ENCODE measurements at regions not wholly inside any gene's neighbourhood (a gene's known extent, or its start where the extent isn't known, plus 50 kb on each side); places are given as distances from the start of the nearest gene placed in this dataset.

DNA sequence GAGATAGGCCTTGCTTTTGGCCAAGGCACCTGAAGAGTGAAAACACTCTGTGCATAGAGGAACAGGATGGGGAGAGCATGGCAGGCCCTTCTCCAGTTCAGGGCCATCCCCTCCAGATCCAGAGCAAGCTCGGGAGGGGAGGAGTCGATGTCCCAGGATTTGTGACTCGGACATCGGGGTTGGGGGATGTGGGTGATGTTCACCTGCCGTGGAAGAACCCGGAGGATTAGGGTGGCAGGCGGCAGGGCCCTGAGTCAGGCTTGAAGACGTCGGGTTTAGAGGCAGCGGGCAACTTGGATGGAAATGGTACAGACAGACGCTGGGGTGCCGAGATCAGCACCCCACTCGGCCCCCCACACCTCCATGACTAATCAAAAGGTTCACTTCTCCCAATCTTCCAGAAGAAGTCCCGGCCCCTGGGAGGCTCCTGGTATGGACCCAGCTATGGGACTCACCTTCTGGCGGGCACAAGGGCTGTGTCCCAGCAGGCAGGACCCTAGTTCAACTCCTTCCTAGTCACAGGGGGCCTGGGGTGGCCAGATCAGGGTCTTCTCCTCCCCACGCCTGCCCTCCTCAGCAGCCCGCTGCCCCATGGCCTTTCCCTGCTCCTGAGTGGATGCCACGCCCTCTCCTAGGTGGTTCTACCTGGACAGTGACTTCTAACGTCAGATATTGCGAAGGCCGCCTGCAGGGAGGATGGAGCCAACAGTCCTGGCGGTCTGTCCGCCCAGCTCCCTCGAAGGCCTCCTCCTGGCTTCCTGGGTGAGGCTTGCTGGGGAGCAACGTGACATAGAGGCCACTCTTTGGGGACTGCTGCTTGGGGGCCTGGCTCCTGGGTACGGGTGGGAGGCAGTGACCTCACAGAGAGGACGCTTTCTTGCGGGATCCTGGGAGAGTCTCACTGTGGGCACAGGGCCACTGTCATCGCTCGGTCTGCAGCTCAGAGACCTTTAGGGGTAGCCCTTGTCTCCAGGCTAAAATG is 792.5 kb downstream of the BRD1 start:
- no peak for ATAC-seq

DNA sequence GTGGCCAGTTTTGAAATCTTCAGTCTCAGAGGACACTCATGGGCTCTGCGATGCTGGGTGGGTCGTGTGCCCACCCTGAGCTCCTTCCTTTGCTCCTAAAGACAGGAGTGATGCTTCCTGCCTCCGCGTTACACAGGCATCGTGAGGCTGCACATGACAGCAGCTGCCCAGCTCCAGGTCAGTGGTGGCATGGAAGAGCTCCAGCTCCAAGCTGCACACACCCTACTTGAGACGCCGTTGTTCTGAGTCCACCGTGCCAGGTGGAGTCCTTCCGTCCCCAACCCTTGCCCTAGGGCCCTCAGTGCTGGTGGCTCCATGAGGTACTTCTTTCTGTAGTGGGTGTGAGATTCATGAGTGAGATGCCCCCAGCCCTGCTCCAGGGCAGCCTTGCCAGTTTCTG is 794.1 kb downstream of the BRD1 start:
- no peak for ATAC-seq

DNA sequence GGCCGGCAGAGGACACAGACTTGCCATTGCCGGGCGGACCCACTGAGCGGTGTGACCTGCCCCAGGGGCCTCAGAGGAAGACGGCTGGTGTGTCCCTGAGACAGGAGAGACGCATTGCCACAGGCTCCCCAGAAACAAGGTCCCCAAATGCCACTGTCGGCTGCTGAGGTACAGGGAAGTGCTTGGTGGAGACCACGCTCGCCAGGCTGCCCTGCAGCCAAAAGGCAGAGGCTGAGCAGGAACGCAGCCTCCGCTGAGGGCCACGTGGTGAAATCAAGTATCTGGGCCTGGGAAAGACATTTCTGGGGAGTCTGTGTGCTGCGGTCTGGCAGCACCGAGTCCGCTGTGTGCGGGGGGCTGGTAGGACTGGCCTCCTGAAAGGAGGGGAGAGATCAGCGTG is 794.9 kb downstream of the BRD1 start:
- no peak for ATAC-seq

DNA sequence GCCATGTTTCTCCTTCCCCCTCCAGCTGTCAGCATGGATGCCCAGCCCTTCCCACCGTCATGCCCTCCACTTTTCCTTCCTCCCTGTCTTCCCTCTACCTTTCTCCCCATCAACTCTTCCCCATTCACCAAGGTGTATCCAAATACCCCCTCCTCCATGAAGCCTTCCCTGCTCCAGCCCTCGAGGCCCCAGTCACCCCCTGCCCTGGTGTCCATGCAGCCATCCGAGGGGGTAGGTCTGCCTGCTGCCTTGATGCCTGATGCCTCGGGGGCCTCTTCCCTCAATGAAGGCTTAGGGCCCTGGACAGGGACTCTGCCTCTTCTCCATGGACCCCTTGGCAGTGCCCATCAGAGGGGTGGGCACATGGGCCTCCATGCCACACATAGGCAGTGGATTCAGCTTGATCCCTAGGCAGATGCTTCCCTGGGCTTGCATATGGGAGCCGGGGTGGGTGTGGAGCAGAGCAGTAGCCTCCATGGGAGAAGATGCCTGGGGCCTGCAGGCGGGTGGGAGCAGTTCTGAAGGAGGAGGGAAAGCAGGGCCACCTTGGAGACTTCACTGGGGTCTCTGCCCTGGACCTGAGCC is 795.8 kb downstream of the BRD1 start:
- ATAC-seq, result no peak

DNA sequence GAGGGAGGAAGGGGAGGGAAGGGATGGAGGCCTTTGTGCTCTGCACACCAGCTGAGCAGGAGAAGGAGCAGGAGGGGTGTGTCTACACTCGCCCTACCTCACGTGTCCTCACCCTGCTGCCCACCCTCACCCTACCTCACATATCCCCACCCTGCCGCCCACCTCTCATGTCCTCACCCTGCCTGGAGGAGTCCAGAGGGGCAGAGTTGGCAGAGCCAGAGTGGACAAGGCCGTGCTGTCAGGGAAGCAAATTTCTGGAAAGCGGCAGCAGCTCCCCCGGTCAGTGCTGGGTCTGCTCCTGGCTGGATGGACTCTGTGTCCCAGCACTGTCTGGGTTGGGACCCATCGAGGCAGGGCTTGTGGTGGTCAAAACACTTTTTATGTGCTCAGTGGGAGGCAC is 799.6 kb downstream of the BRD1 start:
- no peak for ATAC-seq

DNA sequence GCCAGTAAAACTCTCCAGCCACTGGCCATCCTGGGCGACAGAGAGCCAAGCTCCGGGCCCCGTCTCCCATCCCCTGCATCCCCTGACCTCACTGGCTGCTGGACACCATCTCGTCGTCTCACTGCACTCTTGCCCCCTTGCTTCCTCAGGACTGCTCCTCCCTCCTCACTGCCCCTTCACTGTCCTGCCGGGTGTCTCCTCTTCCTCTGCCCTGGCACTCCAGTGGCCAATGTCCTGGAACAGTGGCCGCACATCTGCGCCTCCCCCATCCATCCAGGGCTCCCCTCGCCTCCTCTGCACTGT is 800.4 kb downstream of the BRD1 start:
- no peak for ATAC-seq

DNA sequence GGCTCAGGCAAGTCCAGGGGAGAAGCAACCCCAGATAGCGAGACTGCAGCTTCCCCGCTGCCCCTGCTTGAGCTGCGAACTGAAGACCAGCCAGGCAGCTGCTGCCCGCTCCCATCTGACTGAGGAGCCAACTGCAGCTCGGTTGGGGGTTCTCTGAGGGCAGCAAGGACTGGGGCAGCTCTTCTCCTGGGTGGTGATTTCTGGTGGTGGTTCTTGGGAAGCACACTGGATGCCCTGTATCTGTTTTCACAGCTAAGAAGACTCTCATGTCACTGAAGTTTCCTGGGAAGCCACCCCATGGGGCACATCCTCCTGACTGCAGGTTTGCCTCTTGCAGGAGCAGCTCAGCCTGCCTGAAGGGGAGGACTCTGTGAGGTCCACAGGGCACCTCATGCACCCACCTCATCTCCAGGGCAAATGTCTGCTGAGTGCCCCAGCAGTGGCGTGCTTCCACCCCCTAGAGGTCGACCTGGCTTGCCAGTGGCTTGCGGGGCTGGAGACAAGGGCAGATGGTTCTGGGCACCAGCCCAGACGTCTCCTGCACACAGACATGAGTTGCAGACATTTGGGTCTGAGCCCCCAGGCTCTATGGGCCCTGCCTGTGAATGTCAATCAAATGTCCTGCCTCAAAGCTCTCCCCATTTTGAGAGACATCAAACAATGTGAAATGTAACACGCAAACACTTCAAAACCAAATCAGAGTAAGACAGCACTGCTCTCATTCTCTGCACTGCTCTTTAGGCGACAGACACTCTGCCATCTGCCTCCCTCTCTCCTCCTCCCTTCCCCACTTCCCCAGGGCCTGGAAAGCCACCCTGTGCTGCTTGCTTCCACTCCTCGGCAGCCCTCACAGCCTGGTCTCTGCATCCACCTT is 800.9 kb downstream of the BRD1 start:
- ATAC-seq, result no peak

DNA sequence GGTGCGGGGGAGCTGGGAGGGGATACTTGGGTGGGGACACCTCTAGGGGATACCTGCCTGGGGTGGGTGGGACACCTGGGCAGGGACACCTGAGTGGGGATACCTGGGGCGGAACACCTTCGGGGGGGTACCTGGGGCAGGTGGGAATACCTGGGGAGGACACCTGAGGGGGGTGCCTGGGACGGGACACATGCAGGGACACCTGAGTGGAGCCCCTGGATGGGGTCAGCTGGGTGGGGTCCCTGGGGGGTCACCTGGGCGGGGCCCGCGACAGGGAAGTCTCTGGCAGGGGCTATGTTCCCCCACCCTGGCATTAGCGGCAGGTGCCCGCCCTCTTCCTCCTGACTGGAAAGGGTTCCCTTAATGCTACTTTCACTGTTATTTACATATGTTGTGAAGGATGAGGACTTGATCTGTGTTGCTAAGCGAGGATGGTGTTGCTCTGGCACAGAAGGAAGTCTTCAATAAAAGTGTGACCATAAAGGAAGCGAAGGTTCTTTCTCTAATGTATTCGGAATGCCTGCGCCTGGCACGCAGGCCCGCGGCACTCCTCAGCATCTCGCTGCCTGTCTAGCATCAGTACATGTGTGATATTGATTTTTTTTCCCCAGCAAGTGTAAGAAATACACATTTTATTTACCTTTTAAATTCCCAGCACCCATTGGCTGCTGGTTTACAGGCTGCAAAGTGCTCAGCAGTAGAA is 801.7 kb downstream of the BRD1 start:
- no peak for ATAC-seq

DNA sequence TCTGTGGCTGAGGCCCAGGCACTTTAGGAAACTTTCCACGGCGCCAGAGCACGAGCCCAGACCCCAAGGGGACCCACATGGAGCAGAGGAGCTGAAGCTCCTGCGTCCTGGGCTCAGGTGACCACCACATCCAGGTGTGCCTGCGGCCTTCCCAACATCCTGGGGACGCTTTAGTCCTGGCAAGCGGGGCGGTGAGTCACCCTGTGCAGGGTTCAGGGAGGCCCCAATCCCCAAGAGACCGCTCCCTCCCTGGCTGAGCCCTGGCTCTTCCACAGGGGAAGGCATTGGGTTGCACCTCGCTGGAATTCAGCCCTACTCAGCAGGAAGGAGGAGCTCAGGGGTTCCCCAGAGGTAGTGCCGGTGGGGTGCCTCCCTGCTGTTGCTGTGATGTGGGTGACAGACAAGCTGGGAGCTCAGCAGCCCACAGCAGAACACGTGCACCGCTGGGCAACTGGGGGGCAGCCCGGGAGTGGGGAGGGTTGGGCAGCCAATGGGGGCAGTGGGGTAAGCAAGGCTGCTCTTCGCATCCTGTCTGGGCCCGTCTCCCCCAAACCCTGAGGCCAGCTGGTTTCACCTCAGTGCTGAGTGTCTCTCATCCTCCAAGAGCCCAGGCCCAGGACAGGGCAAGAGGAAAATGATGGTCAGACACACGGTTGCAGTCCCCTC is 802.8 kb downstream of the BRD1 start:
- no peak for ATAC-seq

DNA sequence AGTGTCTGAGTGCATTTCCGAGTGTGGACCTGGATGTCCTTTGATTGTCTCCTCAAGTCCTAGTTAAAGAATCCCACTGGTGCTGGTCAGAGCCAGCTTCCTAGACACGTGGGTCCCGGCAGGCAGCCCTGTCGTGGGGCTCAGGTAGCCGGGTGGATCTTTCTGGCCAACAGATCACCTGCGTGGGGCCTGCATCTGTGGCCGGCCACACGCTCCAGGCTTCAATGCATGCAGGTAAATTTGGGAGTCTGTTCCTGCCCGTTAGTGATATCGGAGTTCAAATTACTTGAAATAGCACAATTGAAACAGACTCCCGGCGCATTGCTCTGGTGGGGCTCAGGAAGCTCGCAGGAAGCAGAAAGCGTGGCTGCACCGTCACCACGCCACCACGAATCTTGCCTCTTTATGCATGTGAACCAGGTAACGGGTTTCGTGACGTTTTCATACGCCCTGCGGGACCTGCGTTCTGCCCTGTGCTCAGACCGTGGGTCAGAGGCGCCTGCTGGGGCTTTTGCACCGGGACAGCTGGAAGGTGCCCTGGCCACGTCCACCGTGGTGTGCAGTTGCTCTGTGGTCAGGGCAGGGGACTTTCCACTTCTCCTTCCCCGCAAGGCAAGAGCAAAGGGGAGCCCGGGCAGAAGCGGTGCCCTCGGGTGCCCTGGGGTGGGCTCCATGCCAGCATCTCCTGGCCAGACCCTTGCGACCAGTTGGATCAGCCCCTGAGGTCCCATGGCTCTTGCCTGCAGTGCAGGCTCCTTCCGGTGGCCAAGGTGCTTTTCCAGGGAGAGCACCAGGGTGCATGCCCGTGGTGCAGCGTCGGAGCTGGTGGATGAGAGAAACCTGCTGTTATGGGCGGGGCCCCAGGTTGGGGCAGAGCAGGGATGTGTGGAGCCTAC is 803.5 kb downstream of the BRD1 start:
- no peak for ATAC-seq

DNA sequence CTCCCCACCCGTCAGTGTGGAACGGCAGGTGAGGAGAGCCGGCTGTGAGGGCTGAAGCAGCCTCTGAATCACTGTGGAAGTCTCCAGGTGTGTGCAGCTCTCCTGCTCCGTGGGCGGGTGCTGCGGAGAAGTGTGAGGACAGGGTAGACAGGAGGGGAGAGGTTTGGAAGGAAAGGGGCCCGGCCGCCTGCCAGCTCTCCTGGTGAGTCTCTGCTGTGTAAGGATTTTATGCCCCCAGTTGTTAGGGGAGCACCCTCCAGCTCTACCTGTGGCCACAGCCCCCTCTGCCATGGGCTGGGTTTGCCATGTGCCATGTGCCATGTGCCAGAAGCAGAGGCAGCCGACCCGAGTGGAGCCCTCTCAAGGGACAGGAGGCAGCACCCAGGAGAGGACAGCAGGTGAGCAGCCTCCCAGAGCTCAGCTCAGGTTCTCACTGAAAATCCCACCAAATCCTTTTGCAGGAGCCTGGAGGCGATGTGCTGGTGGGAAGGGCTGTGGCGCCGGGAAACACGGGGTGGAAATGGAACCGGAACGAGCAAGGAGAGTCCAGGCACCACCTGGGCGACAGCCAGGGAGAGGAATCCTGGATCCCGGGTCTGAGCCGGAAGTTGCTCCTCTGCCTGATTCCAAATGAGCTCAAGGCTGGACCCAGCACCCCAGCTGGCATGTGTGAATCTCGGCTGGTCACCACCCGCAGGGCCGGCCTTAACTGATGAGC is 804.4 kb downstream of the BRD1 start:
- no peak for ATAC-seq

DNA sequence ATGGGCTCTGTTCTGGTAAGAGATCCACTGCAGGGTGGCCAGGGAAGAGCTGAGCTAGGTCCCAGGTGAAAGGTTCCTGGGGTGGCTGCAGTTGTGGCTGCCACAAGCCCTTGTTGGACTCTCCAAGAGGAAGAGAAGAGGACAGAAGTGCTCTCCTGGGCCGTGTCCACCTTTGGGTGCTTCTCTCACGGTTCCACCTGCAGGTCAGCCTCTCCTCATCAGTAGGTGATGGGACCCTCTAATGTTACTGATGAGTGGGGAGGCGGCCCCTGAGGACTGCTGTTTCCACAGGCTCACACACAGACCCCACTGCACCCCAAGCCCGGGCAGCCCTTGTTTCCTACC is 804.9 kb downstream of the BRD1 start:
- ATAC-seq, result no peak

DNA sequence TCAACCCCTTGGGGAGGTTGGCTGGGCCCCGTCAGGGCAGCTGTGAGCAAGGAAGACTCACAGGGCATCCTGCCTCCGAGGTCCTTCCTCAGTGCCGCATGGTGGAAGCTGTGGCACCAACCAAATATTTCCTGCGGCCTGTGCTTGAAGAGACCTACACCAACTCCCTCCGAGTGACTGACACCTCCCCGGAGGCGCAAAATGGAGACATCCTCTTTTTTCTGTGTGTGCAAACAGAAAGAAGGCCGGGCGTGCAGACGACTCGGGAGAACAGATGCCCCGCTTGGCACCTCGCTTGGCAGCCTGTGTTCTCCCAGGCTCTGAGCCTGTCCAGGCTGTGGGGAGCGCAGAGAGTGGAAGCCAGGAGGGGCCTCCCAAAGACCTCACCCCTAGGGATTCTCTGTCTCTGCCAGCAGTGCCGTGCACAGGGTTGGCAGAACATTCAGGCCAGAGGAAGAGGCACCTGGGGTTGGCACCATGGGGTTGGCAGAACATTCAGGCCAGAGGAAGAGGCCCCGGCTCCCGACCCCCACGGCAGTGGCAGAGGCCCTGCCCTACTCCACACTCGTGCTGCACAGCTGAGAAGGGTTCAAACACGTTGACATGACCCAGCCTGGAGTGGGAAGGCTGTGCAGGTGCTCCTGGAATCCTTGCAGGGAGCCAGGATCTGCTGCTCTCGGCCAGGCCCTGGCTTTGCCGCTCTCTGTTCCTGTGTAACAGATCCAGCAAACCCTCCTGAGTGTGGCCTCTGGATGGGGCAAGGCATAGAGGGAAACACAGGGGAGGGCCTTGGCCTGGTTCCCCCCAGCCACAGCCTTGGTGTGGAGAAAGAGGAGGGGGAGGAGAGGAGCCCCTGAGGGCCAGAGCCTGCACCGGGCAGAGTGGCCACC is 805.5 kb downstream of the BRD1 start:
- no peak for ATAC-seq

DNA sequence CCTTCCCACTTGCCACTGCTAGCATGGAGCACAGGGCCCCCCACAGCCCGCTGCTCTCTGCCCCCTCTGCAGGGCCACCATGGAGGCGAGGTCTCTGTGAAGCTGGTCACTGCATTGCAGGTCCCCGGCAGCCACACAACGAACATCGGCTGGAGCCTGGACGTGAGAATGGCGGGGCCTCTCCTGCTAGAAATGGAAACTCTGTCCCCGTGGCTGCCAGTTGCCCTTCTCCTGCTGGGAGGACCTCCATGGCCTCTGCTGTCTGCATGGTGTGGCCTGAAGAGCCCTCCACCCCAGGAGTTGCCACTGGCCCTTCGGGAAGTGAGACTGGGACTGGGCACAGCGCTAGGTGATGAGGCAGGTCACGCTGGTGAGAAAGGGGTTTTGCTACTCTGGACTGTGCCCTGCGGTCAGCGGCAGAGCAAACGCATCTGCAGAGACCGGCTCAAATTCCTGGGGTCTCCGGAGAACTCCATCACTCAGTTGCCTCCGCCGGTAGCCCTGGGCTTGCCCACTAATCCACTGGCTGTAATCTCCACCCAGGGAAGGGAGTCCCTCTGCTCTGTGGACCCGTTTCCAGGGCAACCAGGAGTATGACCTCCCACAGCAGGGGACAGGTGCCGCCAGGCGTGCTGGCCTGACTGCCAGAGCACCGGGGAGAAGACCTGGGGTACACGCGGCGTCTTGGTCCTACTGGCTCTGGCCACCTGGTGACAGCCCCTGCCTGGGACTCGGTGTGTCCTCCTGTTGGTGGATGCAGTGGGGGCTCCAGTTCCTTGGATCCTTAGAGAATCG is 806.3 kb downstream of the BRD1 start:
- no peak for ATAC-seq

DNA sequence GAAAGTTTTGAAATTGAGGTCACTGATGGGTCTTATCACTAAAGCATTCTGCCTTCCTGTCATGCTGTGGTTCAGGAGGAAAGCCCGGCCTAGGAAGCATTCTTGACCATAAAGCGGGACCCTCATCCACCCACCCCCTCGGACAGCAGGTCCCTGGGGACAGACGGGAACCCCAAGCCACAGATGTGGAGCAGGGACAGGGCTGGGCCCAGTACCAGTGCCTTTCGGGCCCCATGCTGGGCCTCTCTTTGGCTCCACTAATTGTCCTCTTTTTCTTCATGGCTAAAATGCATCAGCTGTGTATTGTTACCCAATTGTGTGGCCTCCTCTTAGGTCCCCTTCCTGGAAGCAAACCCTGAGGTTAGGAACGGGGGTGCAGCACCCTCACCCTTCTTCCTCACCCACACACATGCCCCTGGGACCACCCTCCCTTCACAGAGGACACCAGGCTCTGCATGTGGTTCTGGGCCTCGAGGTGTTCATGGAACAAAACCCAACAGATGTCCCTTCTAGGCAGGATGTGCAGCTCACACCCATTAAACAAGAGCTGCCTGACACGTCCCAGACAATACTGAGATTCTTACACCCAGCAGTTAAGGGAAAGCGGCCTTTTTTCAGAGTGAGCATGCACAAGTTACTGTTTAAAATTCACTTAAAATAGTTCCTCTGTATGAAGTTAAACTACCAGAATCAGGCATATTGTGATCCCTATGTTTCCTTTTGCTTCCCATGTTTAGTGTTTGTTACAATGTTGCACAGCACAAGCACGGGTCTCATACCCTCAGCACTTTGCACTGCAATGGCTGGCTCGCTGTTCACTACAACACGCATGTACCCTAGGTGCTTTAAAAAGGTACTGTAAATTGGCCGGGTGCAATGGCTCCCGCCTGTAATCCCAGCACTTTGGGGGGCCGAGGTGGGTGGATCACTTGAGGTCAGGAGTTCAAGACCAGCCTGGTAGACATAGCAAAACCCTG is 807.6 kb downstream of the BRD1 start:
- ATAC-seq, result no peak

DNA sequence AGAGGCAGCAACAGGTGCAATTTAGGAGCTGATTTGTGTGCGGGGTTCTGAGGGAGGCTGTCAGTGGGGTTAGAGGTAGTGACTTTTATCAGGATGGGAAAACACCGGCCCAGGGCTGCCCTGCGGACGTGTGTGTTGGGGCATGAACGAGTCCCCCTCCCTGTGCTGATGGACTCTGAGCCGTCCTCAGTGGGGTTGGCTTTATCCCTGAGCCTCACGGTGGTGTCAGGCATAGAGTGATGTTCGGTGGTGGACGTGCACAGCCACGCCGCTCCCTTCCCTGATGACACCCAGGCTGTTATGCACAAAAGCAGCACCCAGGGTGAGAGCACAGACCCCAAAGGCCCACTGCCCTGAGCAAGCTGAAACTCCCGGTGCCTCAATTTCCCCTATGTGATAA is 809.1 kb downstream of the BRD1 start:
- ATAC-seq, result no peak

All from activated CD4-positive, CD25-positive, alpha-beta regulatory T cell treated with anti-CD3 and anti-CD28 coated beads, Interleukin-2, amount 50 U/mL, for 24 hours (primary cell).